ENCODE measurements at regions not wholly inside any gene's neighbourhood (a gene's known extent, or its start where the extent isn't known, plus 50 kb on each side); places are given as distances from the start of the nearest gene placed in this dataset.

- no peak for DNase-seq
- Histone ChIP-seq H3K4me2 (ENCODE audit: insufficient read depth, low read length) (no peak overlapping the region), H3K4me1 (ENCODE audit: insufficient read depth, low read length) (no peaks in the 10 kb centered on the region), H4K20me1 (ENCODE audit: insufficient read depth, low read length) (no peaks in the 10 kb centered on the region), H3K36me3 (ENCODE audit: insufficient read depth, low read length) (no peaks in the 10 kb centered on the region), H3K9ac (ENCODE audit: low read depth, low read length) (no peak overlapping the region), H3K27ac (ENCODE audit: low read length) (no peak overlapping the region), H3K27me3 (ENCODE audit: insufficient read depth, low read length, poor library complexity) (no peaks in the 10 kb centered on the region), H3K79me2 (ENCODE audit: insufficient read depth, low read length) (no peaks in the 10 kb centered on the region), H3K4me3 (ENCODE audit: low read depth in 1 of 2, low read length in 2 of 2) (no peak overlapping the region), H2AFZ (ENCODE audit: low read depth, low read length) (no peak overlapping the region), H3K9me3 (ENCODE audit: insufficient read depth, low read length, severe bottlenecking) (no peaks in the 10 kb centered on the region)
- ATAC-seq (ENCODE audit: insufficient read depth, low read depth) = no peak
- TF ChIP-seq EZH2 (IDR thresholded peaks at IDR 0.05; ENCODE audit: borderline replicate concordance, low read depth, low read length, severe bottlenecking) = no peak
- no peak for TF ChIP-seq CTCF (IDR thresholded peaks at IDR 0.05; ENCODE audit: borderline replicate concordance, extremely low read depth, low read length, poor library complexity, severe bottlenecking)
These were observed 474.1 kb downstream of the CD109 start for GRCh38 chr6:74170118-74170517.

- Histone ChIP-seq H3K4me2 (ENCODE audit: insufficient read depth, low read length) (no peak overlapping the region), H3K9ac (ENCODE audit: low read depth, low read length) (no peak overlapping the region), H3K36me3 (ENCODE audit: insufficient read depth, low read length) (no peaks in the 10 kb centered on the region), H3K4me3 (ENCODE audit: low read depth in 1 of 2, low read length in 2 of 2) (no peak overlapping the region), H3K27me3 (ENCODE audit: insufficient read depth, low read length, poor library complexity) (no peaks in the 10 kb centered on the region), H3K79me2 (ENCODE audit: insufficient read depth, low read length) (no peaks in the 10 kb centered on the region), H4K20me1 (ENCODE audit: insufficient read depth, low read length) (no peaks in the 10 kb centered on the region), H2AFZ (ENCODE audit: low read depth, low read length) (no peak overlapping the region), H3K9me3 (ENCODE audit: insufficient read depth, low read length, severe bottlenecking) (no peaks in the 10 kb centered on the region), H3K4me1 (ENCODE audit: insufficient read depth, low read length) (no peaks in the 10 kb centered on the region), H3K27ac (ENCODE audit: low read length) (no peak overlapping the region)
- ATAC-seq (ENCODE audit: insufficient read depth, low read depth) (no peak), DNase-seq (no peak)
- no peak for TF ChIP-seq EZH2 (IDR thresholded peaks at IDR 0.05; ENCODE audit: borderline replicate concordance, low read depth, low read length, severe bottlenecking)
- no peak for TF ChIP-seq CTCF (IDR thresholded peaks at IDR 0.05; ENCODE audit: borderline replicate concordance, extremely low read depth, low read length, poor library complexity, severe bottlenecking)
These were observed 472.0 kb downstream of the CD109 start for GRCh38 chr6:74167976-74168375.

- H3K9ac ChIP-seq (ENCODE audit: low read depth, low read length) = no peak overlapping the region
These were observed 471.5 kb downstream of the CD109 start for GRCh38 chr6:74167511-74167910.

More at GRCh38 chr6:74167511-74167910, 471.5 kb downstream of the CD109 start:
- Histone ChIP-seq H3K36me3 (ENCODE audit: insufficient read depth, low read length) (no peaks in the 10 kb centered on the region), H3K27me3 (ENCODE audit: insufficient read depth, low read length, poor library complexity) (no peaks in the 10 kb centered on the region), H3K4me2 (ENCODE audit: insufficient read depth, low read length) (no peak overlapping the region), H2AFZ (ENCODE audit: low read depth, low read length) (no peak overlapping the region), H3K4me1 (ENCODE audit: insufficient read depth, low read length) (no peaks in the 10 kb centered on the region), H3K27ac (ENCODE audit: low read length) (no peak overlapping the region), H4K20me1 (ENCODE audit: insufficient read depth, low read length) (no peaks in the 10 kb centered on the region), H3K9me3 (ENCODE audit: insufficient read depth, low read length, severe bottlenecking) (no peaks in the 10 kb centered on the region), H3K4me3 (ENCODE audit: low read depth in 1 of 2, low read length in 2 of 2) (no peak overlapping the region), H3K79me2 (ENCODE audit: insufficient read depth, low read length) (no peaks in the 10 kb centered on the region)
- TF ChIP-seq EZH2 (IDR thresholded peaks at IDR 0.05; ENCODE audit: borderline replicate concordance, low read depth, low read length, severe bottlenecking) (no peak), CTCF (IDR thresholded peaks at IDR 0.05; ENCODE audit: borderline replicate concordance, extremely low read depth, low read length, poor library complexity, severe bottlenecking) (no peak)
- DNase-seq = no peak
- ATAC-seq (ENCODE audit: insufficient read depth, low read depth) = no peak
